Epithelial cell of proximal tubule (primary cell): ENCODE measurements at regions not wholly inside any gene's neighbourhood (a gene's known extent, or its start where the extent isn't known, plus 50 kb on each side); places are given as distances from the start of the nearest gene placed in this dataset.

Source experiments
- DNase-seq: peaks from one replicate; pipeline ENCODE4 v3.0.0-alpha.2; 2011; ENCODE audit warnings: low read depth
- H3K4me3 ChIP-seq: 2 replicates; pipeline ENCODE4 v1.5.1; 2011; ENCODE audit warnings: low read depth, mild to moderate bottlenecking, low read length
- CTCF ChIP-seq: conservative IDR thresholded peaks from 2 replicates; pipeline ENCODE4 v1.5.1; 2012; ENCODE audit warnings: low read depth, mild to moderate bottlenecking, low read length

- no peak for DNase-seq
- no peak for TF ChIP-seq CTCF
Observed at GRCh38 chr11:116386118-116386699, 386.6 kb downstream of the BUD13 start.

DNA sequence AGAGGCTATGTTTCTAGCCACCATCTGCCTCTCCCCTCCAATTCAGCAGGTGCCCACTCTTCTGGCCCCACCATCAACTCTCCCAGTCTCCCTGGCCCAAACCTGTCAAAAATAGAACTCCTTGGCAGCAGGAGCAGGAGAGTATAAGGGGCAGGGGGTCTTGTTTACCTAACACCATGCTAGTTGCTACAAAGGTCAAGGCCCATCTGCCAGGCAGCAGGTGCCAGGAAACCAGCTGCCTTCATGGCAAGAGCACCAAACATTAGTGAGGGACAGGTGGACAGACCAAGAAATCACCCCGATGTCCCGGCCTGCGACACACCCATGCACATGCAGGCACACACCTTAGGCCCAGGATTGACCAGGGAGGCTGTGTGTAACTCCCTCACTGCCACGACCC is 387.9 kb downstream of the BUD13 start:
- TF ChIP-seq CTCF: no peak
- no peak overlapping the region for H3K4me3 ChIP-seq

More at GRCh38 chr11:116386118-116386699, 386.6 kb downstream of the BUD13 start:
- H3K4me3 ChIP-seq: no peak overlapping the region

DNA sequence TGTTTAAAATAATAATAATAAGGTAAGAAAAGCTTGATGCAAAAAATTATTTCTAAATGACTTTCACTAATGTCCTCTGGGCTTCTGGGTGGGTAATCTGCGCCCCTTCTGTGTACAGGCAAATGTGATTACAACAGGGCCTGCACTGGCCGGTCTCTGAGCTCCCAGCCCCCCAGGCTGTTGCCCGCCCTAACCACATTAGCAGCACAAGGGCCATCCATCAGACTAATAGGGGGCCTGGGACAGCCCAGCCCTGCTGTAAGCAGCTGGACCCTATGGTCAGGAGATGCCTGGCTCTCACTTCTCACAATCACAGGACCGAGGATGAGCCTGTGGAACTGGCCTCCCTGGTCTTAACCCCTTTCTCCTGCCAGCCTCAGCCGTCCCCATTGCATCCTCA is 388.4 kb downstream of the BUD13 start:
- no peak for TF ChIP-seq CTCF
- H3K4me3 ChIP-seq: no peak overlapping the region
- DNase-seq: no peak

More for the DNA sequence above, 387.9 kb downstream of the BUD13 start:
- DNase-seq: no peak

DNA sequence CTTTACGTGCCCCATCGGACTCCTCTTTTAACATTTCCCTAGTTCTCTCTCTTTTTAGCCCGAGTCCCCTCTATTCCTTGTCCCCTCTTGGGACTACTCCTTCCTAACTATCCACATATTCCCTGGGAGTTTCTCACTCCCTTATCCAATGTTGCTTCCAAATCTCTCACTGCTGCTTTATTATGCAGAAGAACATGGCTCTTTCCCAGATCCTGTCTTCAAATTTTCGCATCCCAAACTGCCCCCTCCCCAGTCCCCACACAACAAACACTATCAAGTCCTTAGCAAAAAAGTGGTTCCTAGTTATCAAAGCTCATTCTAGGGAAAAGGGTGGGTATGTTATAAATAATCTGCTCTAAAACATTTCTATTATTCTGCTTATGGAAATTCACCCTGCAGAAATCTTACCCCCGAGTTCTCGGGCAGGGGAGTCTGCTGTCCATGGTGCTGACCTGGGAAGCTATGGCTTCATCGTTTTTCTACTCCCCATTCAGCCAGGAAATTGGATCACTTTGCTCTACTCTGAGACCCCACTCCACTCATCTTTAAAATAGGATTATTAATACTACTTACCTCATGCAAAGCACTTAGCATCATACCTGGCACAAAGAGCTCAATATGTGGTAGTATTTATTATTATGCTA is 393.5 kb downstream of the BUD13 start:
- no peak for TF ChIP-seq CTCF
- no peak overlapping the region for H3K4me3 ChIP-seq
- DNase-seq: no peak

- no peak for TF ChIP-seq CTCF
- no peak overlapping the region for H3K4me3 ChIP-seq
- no peak for DNase-seq
Observed at GRCh38 chr11:116376547-116376946, 396.2 kb downstream of the BUD13 start.

DNA sequence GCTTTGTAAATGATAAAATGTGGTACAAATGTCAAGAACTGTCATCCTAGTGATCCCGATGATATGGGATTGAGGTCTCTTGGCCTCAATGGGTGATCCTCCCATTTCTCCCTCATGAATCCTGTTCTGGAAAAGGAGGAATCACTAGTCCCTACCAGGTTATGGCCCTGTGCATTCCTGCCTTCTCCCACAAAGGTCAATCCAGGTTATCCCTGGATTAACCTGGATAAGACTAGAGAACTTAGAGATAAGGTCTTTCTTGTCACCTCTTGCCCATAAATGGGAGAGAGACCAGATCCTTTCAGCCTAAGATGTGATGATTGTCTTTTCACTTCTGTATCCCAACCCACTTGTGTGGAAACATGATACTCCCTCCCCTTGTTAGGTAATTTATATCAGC is 396.7 kb downstream of the BUD13 start:
- H3K4me3 ChIP-seq: no peak overlapping the region
- no peak for DNase-seq
- no peak for TF ChIP-seq CTCF

- no peak overlapping the region for H3K4me3 ChIP-seq
- DNase-seq: no peak
- peak; percentile 27 for TF ChIP-seq CTCF
Observed at GRCh38 chr11:116375221-116375620, 397.6 kb downstream of the BUD13 start.
